GM10248 (cell line): ENCODE measurements at regions not wholly inside any gene's neighbourhood (a gene's known extent, or its start where the extent isn't known, plus 50 kb on each side); places are given as distances from the start of the nearest gene placed in this dataset.
"Not testable (repeated sequence)": the region's sequence is repeated elsewhere in the genome, so short reads cannot be mapped to it uniquely, and the experiment has no call there.

Experiments used
- CTCF ChIA-PET: fragments of 300-600 bp; sonication (Branson Sonifier 250); formaldehyde crosslinking; extraction: SDS; loops from one replicate; lab custom pipeline; 2021; ENCODE audit warnings: antibody characterized with exemption; lab: Yijun Ruan, JAX
- POLR2A ChIA-PET: fragments of 350-650 bp; sonication (Branson Sonifier 250); formaldehyde crosslinking; extraction: SDS; loops from one replicate; lab custom pipeline; 2020; ENCODE audit warnings: antibody characterized with exemption; lab: Yijun Ruan, JAX
- DNase-seq: peaks from one replicate; pipeline ENCODE4 v3.0.0; 2012; ENCODE audit errors: extremely low spot score
- TF ChIP-seq, protein P1 (sequence below): IDR thresholded peaks from 2 replicates; pipeline ENCODE4 v1.5.1; 2012; ENCODE audit warnings: mild to moderate bottlenecking, low read depth; ENCODE audit errors: extremely low read depth, missing control alignments, control extremely low read depth

DNA sequence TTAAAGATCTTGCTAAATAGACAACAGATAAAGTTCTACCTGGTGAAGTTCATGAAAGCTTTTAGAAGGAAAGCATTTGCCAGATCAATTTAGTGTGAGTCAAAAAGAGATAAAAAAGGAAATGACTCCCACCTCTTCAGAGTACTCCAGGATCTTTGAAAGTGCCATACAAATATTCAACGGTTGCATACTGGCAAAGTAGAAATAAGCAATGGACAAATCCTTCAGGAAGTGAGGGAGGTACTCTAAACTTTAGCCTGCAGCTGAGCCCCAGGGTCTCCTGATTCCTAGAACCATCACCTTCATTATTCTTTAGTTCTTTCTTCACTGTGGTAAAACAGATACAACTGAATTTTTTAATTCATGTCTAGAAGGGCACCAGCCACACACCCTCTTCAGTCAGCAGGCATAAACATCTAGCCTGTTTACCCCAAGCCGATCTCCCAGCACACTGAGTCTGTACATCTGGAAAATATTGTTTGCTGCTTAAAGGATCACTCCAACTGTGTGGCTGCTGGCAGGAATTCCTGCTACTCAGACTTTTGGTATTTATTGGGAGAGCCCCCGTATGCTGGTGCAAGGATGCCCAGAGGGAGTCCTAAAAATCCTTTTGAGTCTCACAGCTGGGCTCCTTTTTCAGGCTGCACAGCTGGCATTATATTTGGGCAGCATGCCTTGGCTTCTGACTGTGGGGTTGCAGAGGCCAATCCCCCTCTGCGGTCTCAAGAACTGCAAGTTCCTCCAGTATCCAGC, 72.3 kb upstream of the SESTD1 start:
- CTCF ChIA-PET = interaction anchor here (0.7 to 1.5 kb wide), 2 partner anchors 9 to 11 kb away, joined by 3 to 5 read pairs; no protein-coding TSS in a partner anchor
- no peak for DNase-seq
- TF ChIP-seq, protein P1, sequence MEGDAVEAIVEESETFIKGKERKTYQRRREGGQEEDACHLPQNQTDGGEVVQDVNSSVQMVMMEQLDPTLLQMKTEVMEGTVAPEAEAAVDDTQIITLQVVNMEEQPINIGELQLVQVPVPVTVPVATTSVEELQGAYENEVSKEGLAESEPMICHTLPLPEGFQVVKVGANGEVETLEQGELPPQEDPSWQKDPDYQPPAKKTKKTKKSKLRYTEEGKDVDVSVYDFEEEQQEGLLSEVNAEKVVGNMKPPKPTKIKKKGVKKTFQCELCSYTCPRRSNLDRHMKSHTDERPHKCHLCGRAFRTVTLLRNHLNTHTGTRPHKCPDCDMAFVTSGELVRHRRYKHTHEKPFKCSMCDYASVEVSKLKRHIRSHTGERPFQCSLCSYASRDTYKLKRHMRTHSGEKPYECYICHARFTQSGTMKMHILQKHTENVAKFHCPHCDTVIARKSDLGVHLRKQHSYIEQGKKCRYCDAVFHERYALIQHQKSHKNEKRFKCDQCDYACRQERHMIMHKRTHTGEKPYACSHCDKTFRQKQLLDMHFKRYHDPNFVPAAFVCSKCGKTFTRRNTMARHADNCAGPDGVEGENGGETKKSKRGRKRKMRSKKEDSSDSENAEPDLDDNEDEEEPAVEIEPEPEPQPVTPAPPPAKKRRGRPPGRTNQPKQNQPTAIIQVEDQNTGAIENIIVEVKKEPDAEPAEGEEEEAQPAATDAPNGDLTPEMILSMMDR = no peak
- POLR2A ChIA-PET = no interaction called here

- no peak for DNase-seq
- POLR2A ChIA-PET = no interaction called here
These were observed 71.1 kb upstream of the SESTD1 start for GRCh38 chr2:179335732-179336131.

DNA sequence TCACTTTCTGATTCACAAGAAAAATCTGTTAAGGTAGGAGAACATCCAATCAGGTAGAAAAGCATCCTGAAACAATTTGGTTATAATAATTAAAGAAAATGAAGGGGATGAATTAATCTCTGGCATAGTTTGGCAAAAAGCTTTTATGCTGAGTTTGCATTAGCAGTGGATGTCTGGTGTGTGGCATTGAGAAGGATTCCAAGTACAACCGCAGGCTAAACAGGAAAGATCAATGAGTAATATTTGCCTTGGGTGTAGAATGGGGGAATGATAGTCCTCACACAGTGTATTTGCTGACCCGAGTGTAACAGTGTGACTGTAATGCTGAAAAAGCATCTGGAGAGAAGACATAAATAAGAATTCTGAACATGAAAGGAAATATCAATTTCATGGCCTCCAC, 68.3 kb upstream of the SESTD1 start:
- DNase-seq = no peak
- POLR2A ChIA-PET = no interaction called here
- CTCF ChIA-PET = no interaction called here
- TF ChIP-seq, protein P1 = no peak

More at GRCh38 chr2:179335732-179336131, 71.1 kb upstream of the SESTD1 start:
- CTCF ChIA-PET = interaction anchor here (0.8 kb wide), 1 partner anchor 9 kb away, joined by 3 read pairs; no protein-coding TSS in a partner anchor
- TF ChIP-seq, protein P1 = no peak

DNA sequence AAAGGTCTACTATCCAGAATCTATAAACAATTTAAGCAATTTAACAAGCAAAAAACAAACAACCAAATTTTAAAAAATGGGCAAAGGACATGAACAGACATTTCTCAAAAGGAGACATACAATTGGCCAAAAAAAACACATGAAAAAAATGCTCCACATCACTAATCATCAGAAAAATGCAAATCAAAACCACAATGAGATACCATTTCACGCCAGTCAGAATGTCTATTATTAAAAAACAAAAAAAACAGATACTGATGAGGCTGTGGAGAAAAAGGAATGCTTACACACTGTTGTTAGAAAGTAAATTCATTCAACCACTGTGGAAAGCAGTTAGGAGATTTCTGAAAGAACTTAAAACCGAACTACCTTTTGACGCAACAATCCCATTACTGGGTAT, 66.4 kb upstream of the SESTD1 start:
- CTCF ChIA-PET = no interaction called here
- no peak for DNase-seq
- TF ChIP-seq, protein P1 = no peak
- POLR2A ChIA-PET = no interaction called here

DNA sequence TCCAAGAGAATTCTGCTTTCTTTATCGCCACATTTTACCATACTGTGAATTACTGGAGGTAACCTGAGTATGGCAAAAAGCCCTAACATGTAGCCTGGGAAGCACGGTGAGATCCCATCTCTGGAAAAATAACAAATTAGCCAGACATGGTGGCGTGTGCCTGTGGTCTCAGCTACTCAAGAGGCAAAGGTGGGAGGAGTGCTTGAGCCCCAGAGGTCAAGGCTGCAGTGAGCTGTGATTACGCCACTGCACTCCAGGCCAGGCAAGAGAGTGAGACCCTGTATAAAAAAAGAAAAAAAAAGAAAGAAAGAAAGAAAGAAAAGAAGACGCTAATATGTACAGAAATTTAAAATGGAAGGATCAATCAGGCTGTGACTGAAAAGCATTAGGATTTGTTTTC, 57.7 kb upstream of the SESTD1 start:
- POLR2A ChIA-PET = no interaction called here
- TF ChIP-seq, protein P1 = no peak
- no peak for DNase-seq
- CTCF ChIA-PET = no interaction called here

- DNase-seq, POLR2A ChIA-PET, CTCF ChIA-PET: not testable (repeated sequence)
These were observed 56.4 kb upstream of the SESTD1 start for GRCh38 chr2:179321034-179321433.

- CTCF ChIA-PET, DNase-seq, POLR2A ChIA-PET: not testable (repeated sequence)
These were observed 50.1 kb upstream of the SESTD1 start for GRCh38 chr2:179314729-179315128.
